Small intestine (tissue), 7 donors: ENCODE measurements at regions not wholly inside any gene's neighbourhood (a gene's known extent, or its start where the extent isn't known, plus 50 kb on each side); places are given as distances from the start of the nearest gene placed in this dataset.
"Not testable (repeated sequence)": the region's sequence is repeated elsewhere in the genome, so short reads cannot be mapped to it uniquely, and the experiment has no call there.

Experiments used
- DNase-seq, 2 donors: peaks; one replicate each; pipeline versions ENCODE4 v3.0.0 to v3.0.0-alpha.2; 2013
- FAIRE-seq: peaks from 2 replicates; lab custom pipeline; 2012; peaks lifted over from hg19 to GRCh38; lab: Jason Lieb, UNC
- H3K27ac ChIP-seq, 3 donors: one replicate each; pipeline ENCODE4 v1.5.1; 2013; ENCODE audit warnings: low read length in 2 of 3, mild to moderate bottlenecking in 2 of 3, control low read depth in 1 of 3, inconsistent platforms in 1 of 3, low read depth in 1 of 3, moderate library complexity in 1 of 3
- H3K27me3 ChIP-seq, 3 donors: one replicate each; pipeline ENCODE4 v1.6.1; 2013; ENCODE audit warnings: low read length in 3 of 3, inconsistent platforms in 1 of 3; ENCODE audit not compliant: control insufficient read depth in 3 of 3, insufficient read depth in 3 of 3
- H3K36me3 ChIP-seq, 3 donors: one replicate each; pipeline ENCODE4 v1.6.1; 2013; ENCODE audit warnings: low read length in 3 of 3, inconsistent platforms in 1 of 3, low read depth in 1 of 3, mild to moderate bottlenecking in 1 of 3, moderate library complexity in 1 of 3; ENCODE audit not compliant: control insufficient read depth in 3 of 3, insufficient read depth in 2 of 3
- H3K4me1 ChIP-seq, 3 donors: one replicate each; pipeline ENCODE4 v1.6.1; 2013; ENCODE audit warnings: low read length in 2 of 3, inconsistent platforms in 1 of 3, low read depth in 1 of 3, mild to moderate bottlenecking in 1 of 3, moderate library complexity in 1 of 3; ENCODE audit not compliant: control insufficient read depth in 3 of 3, insufficient read depth in 2 of 3
- H3K4me3 ChIP-seq, 3 donors: one replicate each; pipeline ENCODE4 v1.5.1; 2013; ENCODE audit warnings: low read length in 3 of 3, control low read depth in 1 of 3, inconsistent platforms in 1 of 3, low read depth in 1 of 3, mild to moderate bottlenecking in 1 of 3, moderate library complexity in 1 of 3
- H3K9me3 ChIP-seq, 2 donors: one replicate each; pipeline ENCODE4 v1.6.1; 2013; ENCODE audit warnings: low read depth in 1 of 2, low read length in 1 of 2; ENCODE audit not compliant: control insufficient read depth in 2 of 2, insufficient read depth in 1 of 2
- WGBS, 3 donors: extraction: QIAGEN DNeasy Blood & Tissue Kit; methylation state at CpG; one replicate each; pipeline ENCODE4 v1.1.7; 2013; 5-methylcytosine and 5-hydroxymethylcytosine counted together
- donor health status: healthy with polysubstance abuse.
- donor health status: control.
- donor health status: control.
- donor health status: Bipolar disorder and iron deficiency.
- donor health status: healthy.

- H3K27ac ChIP-seq: no peak overlapping the region
- DNase-seq (no peak), FAIRE-seq (no peak)
- no peak overlapping the region for H3K4me3 ChIP-seq
- H3K27me3 ChIP-seq: no peaks in the 10 kb centered on the region
- WGBS, 3 donors: 74 to 76% (median 74%) methylated on average over 4 of the region's 4 CpGs
- H3K9me3 ChIP-seq: no peaks in the 10 kb centered on the region
- H3K4me1 ChIP-seq: no peaks in the 10 kb centered on the region
- H3K36me3 ChIP-seq: no peaks in the 10 kb centered on the region
Measured at GRCh38 chr1:118396829-118397495, 211.9 kb upstream of the SPAG17 start.

DNA sequence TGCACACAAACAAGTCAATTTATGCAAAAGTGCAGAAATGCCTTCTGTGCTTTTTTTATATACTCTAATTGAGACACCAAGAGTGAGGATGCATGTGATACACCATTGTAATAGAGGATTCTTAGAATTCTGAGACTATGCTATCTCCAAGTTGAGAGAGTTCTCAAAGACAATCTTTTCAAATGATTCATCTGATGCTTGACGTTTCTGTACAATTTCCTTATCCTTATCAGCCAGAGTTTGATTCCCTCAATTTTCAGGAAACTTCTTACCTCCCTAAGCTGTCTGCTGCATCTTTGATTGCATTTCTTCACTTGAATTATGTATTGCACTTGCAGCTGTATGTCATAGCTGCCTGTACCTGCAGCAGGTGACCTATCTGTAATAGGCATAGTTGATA, 211.3 kb upstream of the SPAG17 start:
- H3K27me3 ChIP-seq: no peaks in the 10 kb centered on the region
- no peaks in the 10 kb centered on the region for H3K9me3 ChIP-seq
- 6 to 34% (median 16%) methylated on average over 1 of the region's 1 CpG for WGBS, 3 donors
- no peak for FAIRE-seq
- no peak overlapping the region for H3K27ac ChIP-seq
- no peak overlapping the region for H3K4me3 ChIP-seq
- H3K4me1 ChIP-seq: no peaks in the 10 kb centered on the region
- H3K36me3 ChIP-seq: no peaks in the 10 kb centered on the region
- DNase-seq: no peak

DNA sequence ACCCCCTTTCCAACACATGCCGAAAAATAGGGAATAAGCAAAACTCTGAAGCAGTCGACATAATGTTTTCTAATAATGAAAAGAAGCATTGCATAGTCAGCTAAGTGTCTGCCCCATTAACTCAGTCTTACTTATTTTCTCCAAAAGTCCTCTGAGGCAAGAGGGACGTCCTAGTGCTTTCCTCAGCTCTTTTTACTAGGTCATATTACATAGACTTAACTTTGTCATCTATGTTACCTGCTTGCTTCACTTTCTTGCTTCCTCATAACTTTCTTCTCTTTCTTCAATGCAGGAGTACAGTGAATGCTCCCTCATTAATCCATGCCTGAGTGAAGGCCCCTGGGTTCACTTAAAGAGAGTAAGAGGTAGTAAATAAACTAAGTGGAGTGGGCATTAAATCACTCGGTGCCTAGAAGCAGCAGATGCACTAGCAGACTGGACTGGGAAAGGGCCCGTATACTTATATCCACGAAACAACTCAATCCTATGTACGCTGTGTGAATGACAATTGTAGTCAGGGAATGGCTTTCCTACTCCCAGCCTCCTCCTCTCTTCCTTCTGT, 210.5 kb upstream of the SPAG17 start:
- Histone ChIP-seq H3K27ac (no peak overlapping the region), H3K27me3 (no peaks in the 10 kb centered on the region), H3K36me3 (no peaks in the 10 kb centered on the region), H3K9me3 (no peaks in the 10 kb centered on the region), H3K4me1 (no peaks in the 10 kb centered on the region), H3K4me3 (no peak overlapping the region)
- DNase-seq (no peak), FAIRE-seq (no peak)
- 70 to 73% (median 70%) methylated on average over 7 of the region's 7 CpGs for WGBS, 3 donors

GRCh38 chr1:118390955-118391354, 205.9 kb upstream of the SPAG17 start:
- Histone ChIP-seq H3K4me3 (no peak overlapping the region), H3K27ac (no peak overlapping the region), H3K27me3 (no peaks in the 10 kb centered on the region), H3K9me3 (no peaks in the 10 kb centered on the region), H3K36me3 (no peaks in the 10 kb centered on the region), H3K4me1 (no peaks in the 10 kb centered on the region)
- DNase-seq (no peak), FAIRE-seq (no peak)
- 96 to 97% (median 96%) methylated on average over 1 of the region's 1 CpG for WGBS, 3 donors

DNA sequence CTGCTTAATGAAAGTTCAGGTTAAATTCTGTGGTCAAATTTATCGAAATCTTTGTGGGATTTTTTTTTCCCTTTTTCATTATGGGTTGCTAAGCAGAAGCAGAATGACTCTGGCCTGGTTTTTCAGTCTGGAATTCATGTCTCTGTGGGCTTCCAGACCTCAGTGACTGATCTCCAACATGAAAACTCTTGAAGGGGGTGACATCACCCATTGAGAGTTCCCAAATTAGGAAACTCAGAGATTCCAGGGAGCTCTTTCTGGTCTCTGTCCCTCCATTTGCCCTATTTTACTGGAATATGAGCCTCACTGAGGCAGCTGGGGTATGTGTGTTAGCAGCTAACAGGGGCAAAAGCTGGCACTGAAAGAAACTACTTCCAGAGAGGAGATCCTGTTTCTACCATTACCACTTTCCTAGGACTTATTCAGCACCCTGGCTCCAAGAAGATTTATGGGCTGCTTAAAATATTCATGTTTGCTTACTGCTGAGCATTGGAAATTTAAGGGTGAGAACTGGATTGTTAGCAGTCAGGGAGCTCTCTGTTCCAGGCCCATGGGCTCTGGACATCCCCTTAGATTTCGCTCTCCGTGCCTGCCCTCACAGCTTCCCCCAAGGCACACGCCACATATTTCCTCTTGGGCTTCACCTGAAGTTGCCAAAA, 203.4 kb upstream of the SPAG17 start:
- H3K27me3 ChIP-seq: no peaks in the 10 kb centered on the region
- WGBS, 3 donors: 81 to 88% (median 86%) methylated on average over 4 of the region's 4 CpGs
- no peak for FAIRE-seq
- no peaks in the 10 kb centered on the region for H3K9me3 ChIP-seq
- DNase-seq: no peak
- H3K27ac ChIP-seq: no peak overlapping the region
- no peaks in the 10 kb centered on the region for H3K36me3 ChIP-seq
- no peak overlapping the region for H3K4me3 ChIP-seq
- no peaks in the 10 kb centered on the region for H3K4me1 ChIP-seq

DNA sequence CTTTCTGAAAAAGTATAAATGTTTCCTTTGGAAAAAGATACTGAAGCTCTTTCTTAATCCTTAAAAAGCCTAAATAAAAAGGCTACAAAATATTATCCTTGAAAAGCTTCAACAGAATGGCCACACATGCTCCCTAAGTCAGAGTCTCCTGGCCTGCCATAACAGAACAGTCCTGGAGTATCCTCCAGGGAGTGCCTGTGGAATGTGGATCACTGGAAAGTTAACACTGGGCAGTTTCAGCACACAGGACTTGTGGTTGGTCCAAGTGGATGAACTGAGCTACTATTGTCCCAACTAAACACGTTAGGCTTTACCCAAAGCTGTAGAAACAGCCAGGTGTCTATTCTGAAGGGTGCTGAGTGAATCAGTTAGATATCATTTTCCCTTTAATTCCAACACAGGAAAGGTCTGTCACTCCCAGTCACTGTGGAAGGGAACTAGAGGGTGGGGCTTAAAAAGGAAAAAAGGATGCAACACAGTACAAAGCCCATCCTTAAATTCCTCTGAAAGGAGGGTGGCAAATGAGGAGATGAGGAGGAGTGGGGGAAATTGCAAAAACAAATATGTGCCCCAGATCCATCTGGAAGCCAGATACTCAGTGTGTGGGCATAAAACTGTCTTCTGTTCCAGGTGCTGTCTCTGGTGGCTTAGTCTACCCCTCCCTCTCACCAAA, 196.3 kb upstream of the SPAG17 start:
- Histone ChIP-seq H3K36me3 (no peaks in the 10 kb centered on the region), H3K4me3 (no peak overlapping the region), H3K27ac (no peak overlapping the region), H3K9me3 (peaks cover 0 to 11% of the 10 kb centered on the region in 2 donors), H3K4me1 (no peaks in the 10 kb centered on the region), H3K27me3 (no peaks in the 10 kb centered on the region)
- DNase-seq (no peak), FAIRE-seq (no peak)
- 40 to 50% (median 48%) methylated on average over 1 of the region's 1 CpG for whole genome bisulfite sequencing, 3 donors

GRCh38 chr1:118377183-118377582, 192.2 kb upstream of the SPAG17 start:
- not testable (repeated sequence) for FAIRE-seq, H3K27me3 ChIP-seq, DNase-seq, H3K27ac ChIP-seq, H3K36me3 ChIP-seq, H3K4me3 ChIP-seq, H3K4me1 ChIP-seq
- 93 to 98% (median 95%) methylated on average over 2 of the region's 2 CpGs for WGBS, 3 donors
- H3K9me3 ChIP-seq: peaks cover 0 to 26% of the 10 kb centered on the region in 2 donors

DNA sequence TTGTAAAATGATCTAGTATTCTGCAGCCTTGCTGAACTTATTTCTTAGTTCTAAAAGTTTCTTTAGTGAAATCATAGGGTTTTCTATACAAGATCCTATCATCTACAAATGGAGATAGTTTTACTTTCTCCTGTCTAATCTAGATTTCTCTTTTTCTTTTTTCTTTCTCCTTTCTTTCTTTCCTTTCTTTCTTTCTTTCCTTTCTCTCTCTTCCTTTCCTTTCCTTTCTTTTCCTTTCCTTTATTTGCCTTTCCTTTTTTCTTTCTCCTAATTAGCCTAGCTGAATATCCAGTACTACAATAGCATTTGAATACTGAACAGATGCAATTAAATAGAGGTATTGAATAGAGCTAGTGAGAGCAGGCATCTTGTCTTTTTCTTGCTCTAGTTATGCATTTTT, 186.6 kb upstream of the SPAG17 start:
- Histone ChIP-seq H3K4me1 (no peaks in the 10 kb centered on the region), H3K4me3 (no peak overlapping the region), H3K9me3 (peaks cover 0 to 17% of the 10 kb centered on the region in 2 donors), H3K27ac (no peak overlapping the region), H3K27me3 (peaks cover 0 to 2% (median 0%) of the 10 kb centered on the region in 3 donors), H3K36me3 (no peaks in the 10 kb centered on the region)
- DNase-seq: no peak
- FAIRE-seq: no peak
